GM18519 (cell line): ENCODE measurements at regions not wholly inside any gene's neighbourhood (a gene's known extent, or its start where the extent isn't known, plus 50 kb on each side); places are given as distances from the start of the nearest gene placed in this dataset.

Experiments
- ATAC-seq: cut with Tn5 transposase; IDR thresholded peaks from one replicate; pipeline ENCODE4 v1.9.1; 2021; ENCODE audit warnings: mild to moderate bottlenecking, moderate library complexity; ENCODE audit not compliant: unreplicated experiment, low FRiP score

DNA sequence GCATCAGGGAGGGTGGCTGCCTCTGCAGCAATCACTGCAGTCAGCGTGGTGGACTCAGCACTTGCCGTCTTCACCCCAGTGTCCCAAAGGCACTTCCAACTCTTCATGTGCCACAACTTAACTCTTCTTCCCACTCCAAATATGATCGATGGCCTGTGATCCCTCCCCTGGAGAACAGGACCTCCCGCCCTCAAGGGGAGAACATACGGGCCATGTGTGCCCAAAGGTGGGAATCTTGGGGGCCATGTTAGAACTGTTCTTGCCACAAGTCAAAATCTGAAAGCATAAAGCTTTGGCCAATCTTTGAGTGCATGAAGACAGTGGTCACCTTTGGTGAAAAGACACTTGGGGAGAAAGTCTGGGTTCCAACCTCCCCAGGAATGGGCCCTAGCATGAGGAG is 368.5 kb upstream of the MGMT start:
- no peak for ATAC-seq

DNA sequence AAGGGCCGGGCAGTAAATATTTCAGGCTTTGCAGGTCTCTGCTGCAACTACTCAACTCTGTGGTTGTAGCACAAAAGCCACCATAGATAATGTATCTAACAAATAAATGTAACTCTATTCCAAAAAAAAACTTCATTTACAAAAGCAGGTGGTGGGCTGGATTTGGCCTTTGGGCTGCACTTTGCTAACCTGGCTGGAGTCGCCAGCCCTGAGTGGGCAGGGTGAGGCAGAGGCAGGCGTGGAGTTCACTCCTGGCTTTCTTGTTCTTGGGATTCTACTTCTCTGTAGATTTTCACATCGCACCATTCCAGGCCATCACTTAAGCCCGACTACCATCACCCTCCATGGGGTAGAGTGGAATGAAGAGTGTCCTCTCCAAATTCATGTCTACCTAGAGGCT is 367.6 kb upstream of the MGMT start:
- ATAC-seq: no peak

GRCh38 chr10:129099992-129100391 is 367.0 kb upstream of the MGMT start:
- no peak for ATAC-seq

DNA sequence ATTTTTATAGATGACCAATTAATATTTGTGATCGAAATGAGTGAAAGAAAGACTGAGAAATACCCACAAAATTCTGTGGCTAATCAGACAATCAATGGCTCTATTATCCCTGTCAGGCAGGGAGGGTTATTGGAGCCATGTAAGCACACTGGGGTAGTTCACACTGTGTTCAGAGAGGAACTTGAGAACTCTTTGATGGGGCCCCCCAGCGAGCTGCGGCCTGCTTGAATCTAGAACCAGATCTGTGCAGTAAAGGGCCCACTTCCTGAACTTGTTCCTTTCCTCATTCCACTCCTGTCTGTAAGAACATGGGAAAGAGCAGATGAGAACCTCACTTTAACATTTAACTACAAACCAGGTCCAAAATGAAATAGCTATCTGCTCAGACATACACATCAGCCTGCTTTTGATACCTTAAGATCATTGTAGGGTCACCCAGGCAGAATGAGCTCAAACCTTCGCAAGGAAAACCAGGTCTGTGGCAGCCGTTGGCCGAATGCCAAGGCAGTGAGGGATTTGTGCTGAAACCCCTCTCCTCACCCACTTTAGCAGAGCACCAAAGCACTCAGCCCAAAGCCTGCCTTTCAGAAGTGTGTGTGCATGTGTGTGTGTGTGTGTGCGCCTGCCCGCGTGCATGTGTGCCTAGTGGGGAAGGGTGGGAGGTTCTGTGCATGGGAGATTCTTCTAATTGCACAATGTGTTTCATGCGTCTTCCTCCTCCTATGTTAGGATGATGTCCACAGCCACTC is 365.6 kb upstream of the MGMT start:
- no peak for ATAC-seq

DNA sequence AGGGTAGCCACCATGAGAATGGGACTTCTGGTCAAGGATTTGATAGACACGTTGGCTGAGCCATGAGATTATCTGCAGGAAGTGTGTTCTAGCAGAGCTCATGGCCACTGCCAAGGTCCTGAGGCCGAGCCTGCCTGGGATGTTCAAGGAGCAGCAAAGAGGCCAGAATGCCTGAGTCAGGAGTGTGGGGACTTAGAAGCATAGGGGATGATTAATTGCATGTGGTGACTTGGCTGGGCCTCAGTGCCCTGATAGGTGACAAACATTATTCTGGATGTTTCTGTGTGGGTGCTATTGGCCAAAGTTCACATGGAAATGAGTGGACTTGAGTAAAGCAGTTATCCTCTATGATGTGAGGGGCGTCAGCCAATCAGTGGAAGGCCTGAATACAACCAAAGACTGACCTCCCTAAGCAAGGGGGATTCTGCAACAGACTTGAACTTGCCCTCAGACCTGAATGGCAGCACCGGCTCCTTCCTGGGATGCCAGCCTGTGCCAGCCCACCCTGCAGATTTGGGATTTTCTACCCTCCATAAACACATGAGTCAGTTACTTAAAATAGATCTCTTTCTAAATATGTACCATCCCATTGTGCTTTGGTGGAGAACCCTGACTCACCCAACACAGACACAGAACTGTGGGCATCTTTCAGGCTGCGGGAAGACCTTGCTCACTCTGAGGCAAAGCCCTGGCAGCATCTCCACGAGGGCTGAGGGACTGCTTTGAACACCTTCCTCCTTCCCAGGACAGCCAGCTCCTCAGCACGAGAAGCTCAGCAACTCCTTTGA is 363.9 kb upstream of the MGMT start:
- ATAC-seq: no peak

DNA sequence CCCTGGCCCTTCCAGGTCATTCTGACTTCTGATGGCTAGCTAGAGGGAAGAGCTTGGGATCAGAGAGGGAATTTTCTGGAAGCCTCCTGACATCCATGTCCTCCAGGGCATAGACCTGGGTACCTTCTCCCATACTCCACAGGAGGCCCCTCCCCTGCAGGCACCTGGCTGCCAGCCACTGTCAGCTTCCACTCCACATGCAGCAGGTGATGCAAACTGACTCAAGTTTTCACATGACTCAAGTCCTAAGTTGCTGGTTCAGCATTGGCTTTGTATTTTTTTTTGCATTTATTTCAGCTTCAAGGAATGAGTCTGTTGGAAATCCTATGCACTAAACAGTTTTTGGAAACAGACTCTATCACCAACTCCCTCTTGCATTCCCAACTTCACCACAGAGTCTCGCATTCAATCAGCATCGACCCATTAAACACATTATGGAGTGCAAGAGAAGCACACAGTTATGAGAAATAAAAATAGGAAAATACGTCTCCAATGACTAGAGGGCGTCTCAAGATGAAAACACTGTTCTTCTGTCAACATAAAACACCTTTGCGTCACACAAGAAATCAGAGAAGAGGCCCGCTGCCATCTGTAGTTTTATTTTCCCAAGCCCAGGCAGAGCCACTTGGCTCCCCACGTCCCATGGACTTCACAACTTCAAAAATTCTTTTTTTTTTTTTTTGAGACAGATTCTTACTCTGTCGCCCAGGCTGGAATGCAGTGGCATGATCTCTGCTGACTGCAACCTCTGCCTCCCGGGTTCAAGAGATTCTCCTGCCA is 362.6 kb upstream of the MGMT start:
- no peak for ATAC-seq

GRCh38 chr10:129105266-129105665 is 361.8 kb upstream of the MGMT start:
- ATAC-seq: no peak

- no peak for ATAC-seq
These were observed 360.7 kb upstream of the MGMT start for GRCh38 chr10:129106314-129106713.

DNA sequence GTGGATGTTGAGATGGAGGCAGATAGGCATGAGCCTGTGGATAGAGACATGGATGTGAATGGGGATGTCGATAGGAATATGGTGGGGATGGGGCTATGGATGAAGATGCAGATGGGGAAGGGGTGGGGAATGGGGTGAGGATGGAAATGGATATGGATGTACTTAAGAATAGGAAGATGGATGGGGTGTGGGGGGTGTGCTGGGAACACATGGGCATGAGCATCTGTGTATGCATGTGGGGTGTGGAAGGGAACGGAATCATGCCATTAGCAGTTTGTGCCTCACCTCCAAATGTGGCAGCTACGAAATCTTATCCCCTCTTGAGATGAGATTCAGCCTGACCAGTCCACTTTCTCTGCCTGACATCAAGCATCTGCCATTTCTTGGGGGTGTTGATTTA is 359.5 kb upstream of the MGMT start:
- ATAC-seq: no peak

DNA sequence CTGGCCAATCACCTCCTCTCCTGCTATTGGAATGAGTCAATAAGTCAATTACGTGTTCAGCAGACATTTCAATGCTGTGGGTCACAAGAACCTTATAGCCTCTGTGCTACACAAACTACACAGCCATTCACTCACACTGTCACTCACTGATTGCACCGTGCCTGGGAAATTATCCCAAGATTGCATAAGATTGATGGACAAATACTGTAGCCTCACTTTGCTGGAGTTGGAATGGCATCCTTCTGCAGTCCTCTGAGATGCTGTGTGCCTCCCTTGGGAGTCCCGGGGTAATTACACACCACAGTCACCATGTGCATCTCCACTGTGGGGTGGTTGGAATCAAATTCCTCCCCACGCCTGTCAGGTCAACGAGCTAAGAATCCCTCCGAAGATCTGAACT is 358.7 kb upstream of the MGMT start:
- no peak for ATAC-seq

- no peak for ATAC-seq
These were observed 358.0 kb upstream of the MGMT start for GRCh38 chr10:129108994-129109393.

GRCh38 chr10:129110780-129111179 is 356.3 kb upstream of the MGMT start:
- no peak for ATAC-seq

- ATAC-seq: no peak
These were observed 355.1 kb upstream of the MGMT start for GRCh38 chr10:129111922-129112321.

- no peak for ATAC-seq
These were observed 352.5 kb upstream of the MGMT start for GRCh38 chr10:129114588-129114987.

DNA sequence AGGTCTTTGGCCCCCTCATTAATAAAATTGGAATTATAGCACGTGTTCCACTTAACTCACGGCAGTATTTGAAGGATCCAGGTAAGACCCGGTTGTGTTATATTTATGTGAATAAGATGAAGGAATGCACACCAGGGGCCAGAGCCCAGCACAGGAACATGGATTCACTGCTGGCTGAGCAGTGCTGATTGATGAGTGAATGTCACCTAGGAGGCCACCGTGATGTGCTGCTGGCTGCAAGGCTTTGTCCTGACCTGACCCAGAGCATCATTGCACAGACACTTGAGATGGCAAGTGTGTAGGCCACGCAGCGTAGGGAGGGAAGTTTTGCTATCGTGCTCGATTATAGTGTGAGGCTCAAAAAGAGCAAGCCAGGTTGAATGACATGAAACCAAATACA is 350.7 kb upstream of the MGMT start:
- no peak for ATAC-seq

DNA sequence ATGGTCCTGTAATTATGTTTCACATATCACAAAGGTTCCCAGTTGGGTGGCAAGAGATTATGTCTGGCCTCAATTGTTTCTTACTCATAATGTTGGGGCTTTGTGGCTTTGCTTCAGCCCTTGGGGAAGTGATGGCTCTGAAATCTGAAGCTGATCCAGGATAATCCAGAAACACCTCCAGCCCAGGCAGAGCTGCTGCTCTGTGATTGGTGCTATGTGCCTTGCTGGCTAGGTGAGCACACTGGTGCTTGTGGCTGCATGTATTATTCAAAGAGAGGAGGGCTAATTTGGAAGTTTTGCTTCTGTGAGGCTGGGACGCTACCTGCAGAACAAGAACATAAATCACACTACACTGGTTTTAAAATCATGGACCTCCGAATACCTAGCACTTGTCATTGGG is 346.6 kb upstream of the MGMT start:
- no peak for ATAC-seq

- no peak for ATAC-seq
These were observed 344.2 kb upstream of the MGMT start for GRCh38 chr10:129122846-129123245.

DNA sequence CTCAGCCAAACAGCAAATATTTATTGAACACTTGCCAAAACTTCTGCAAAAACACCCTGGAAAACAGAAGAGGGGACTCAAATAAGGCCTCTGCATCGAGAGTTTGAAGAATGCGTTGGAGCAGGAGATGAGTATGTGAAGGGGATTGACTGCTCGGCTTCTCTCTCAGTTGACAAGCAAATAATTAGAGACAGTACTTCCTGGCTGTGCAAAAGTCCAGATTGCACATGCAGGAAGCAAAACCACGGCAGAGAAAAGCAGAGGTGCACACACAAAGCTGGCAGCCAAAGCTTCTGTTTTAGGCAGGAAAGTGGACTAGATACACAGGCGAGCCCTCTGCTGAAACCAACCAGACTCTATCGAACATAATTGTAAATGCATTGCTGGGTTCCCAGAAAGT is 343.6 kb upstream of the MGMT start:
- no peak for ATAC-seq

- no peak for ATAC-seq
These were observed 340.1 kb upstream of the MGMT start for GRCh38 chr10:129126982-129127381.

GRCh38 chr10:129131457-129132132 is 335.4 kb upstream of the MGMT start:
- no peak for ATAC-seq

DNA sequence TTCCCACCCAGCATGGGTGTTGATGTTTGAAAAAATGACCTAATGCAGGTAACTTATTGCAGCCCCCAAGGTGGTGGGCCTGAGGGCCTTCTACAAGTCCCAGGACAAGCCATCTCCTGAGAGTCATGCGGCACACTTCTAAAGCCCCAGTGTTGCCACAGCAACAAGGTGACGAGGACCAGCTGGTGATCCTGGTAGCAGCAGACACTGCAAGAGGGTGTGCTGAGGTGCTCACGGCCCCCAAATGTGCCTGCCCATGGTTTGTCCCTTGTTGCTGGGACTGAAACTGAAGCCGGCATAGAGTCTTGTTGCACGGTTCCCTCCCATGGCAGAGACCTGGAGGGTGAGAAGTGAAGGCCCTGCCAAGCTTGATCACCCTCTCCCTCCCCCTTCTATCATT is 333.2 kb upstream of the MGMT start:
- no peak for ATAC-seq
